Adrenal gland (tissue), 5 donors: ENCODE measurements at regions not wholly inside any gene's neighbourhood (a gene's known extent, or its start where the extent isn't known, plus 50 kb on each side); places are given as distances from the start of the nearest gene placed in this dataset.

ENCODE experiments used
- CTCF ChIP-seq, 6 experiments: fragments of 450-650 bp in 4 of 6; fragments of 200-600 bp in 2 of 6; sonication (generic) in 1 of 6; IDR thresholded peaks; 1 replicate in 5 of 6; 2 replicates in 1 of 6; pipeline versions ENCODE4 v1.5.1 to v1.8.0; 2016 to 2021; ENCODE audit warnings: antibody characterized with exemption in 6 of 6, mild to moderate bottlenecking in 2 of 6, moderate library complexity in 1 of 6
- POLR2A ChIP-seq, 2 donors: fragments of 450-650 bp; IDR thresholded peaks; one replicate each; pipeline ENCODE4 v1.6.1; 2017; ENCODE audit warnings: antibody characterized with exemption in 2 of 2, mild to moderate bottlenecking in 2 of 2, moderate library complexity in 1 of 2
- donor health status: DM: no; HTN: no; CAD: no.

- TF ChIP-seq POLR2A (IDR thresholded peaks at IDR 0.05) (no peak), CTCF (IDR thresholded peaks at IDR 0.05) (no peak)
Observed at GRCh38 chr1:88466899-88467580, 217.0 kb upstream of the PKN2 start.
